H1 (cell line): ENCODE measurements at regions not wholly inside any gene's neighbourhood (a gene's known extent, or its start where the extent isn't known, plus 50 kb on each side); places are given as distances from the start of the nearest gene placed in this dataset.

Experiments used
- CTCF ChIA-PET: fragments of 300-600 bp; sonication (Branson Sonifier 250); formaldehyde crosslinking; loops from one replicate; lab custom pipeline; 2021; ENCODE audit not compliant: partially characterized antibody; lab: Charles Lee
- POLR2A ChIA-PET: fragments of 300-600 bp; sonication (Branson Sonifier 250); formaldehyde crosslinking; loops from one replicate; lab custom pipeline; 2021; ENCODE audit warnings: inconsistent platforms; ENCODE audit not compliant: partially characterized antibody; lab: Charles Lee
- DNase-seq, 2 experiments: peaks; one replicate each; pipeline versions ENCODE4 v3.0.0 to v3.0.0-alpha.2; 2010 to 2022; ENCODE audit warnings: low spot score in 2 of 2, low read depth in 1 of 2, mixed read lengths in 1 of 2
- FAIRE-seq: peaks from 2 replicates; lab custom pipeline; 2011; peaks lifted over from hg19 to GRCh38; lab: Jason Lieb, UNC
- H2AFZ ChIP-seq: 2 replicates; pipeline ENCODE4 v1.8.1; 2012; ENCODE audit warnings: low read length, inconsistent platforms
- H2AK5ac ChIP-seq: 2 replicates; pipeline ENCODE4 v1.6.1; 2013; ENCODE audit warnings: low read depth, low read length
- H2BK120ac ChIP-seq: replicated peaks from 2 replicates; pipeline ENCODE3; 2013; ENCODE audit warnings: low read depth, low read length, inconsistent platforms
- H2BK12ac ChIP-seq: 2 replicates; pipeline ENCODE4 v1.6.1; 2013; ENCODE audit warnings: low read depth, low read length
- H2BK15ac ChIP-seq: 2 replicates; pipeline ENCODE4 v1.6.1; 2013; ENCODE audit warnings: low read length
- H2BK20ac ChIP-seq: 2 replicates; pipeline ENCODE4 v1.6.1; 2013; ENCODE audit warnings: low read length
- H2BK5ac ChIP-seq: 2 replicates; pipeline ENCODE4 v1.6.1; 2013; ENCODE audit warnings: low read depth, low read length
- H3K14ac ChIP-seq: 2 replicates; pipeline ENCODE4 v1.6.1; 2013; ENCODE audit warnings: inconsistent platforms; ENCODE audit not compliant: insufficient read length
- H3K18ac ChIP-seq: 2 replicates; pipeline ENCODE4 v1.6.1; 2013; ENCODE audit warnings: low read length; ENCODE audit errors: extremely low read depth
- H3K23ac ChIP-seq: 2 replicates; pipeline ENCODE4 v1.6.1; 2013; ENCODE audit warnings: inconsistent platforms; ENCODE audit not compliant: insufficient read length
- H3K23me2 ChIP-seq: 2 replicates; pipeline ENCODE4 v1.6.1; 2013; ENCODE audit warnings: low read depth, low read length
- H3K27ac ChIP-seq: 2 replicates; pipeline ENCODE4 v1.6.1; 2011; ENCODE audit warnings: low read depth, low read length, inconsistent platforms
- H3K27me3 ChIP-seq, 4 experiments: replicated peaks in 1 of 4; 1 replicate in 1 of 4; 2 replicates in 3 of 4; pipeline versions ENCODE4 v1.6.1 to v1.8.1; 2011 to 2013; ENCODE audit warnings: low read length in 3 of 4, mild to moderate bottlenecking in 3 of 4, inconsistent platforms in 2 of 4, mixed read lengths in 2 of 4, moderate library complexity in 1 of 4; ENCODE audit not compliant: control insufficient read depth in 3 of 4, insufficient read depth in 3 of 4; ENCODE audit errors: extremely low read depth in 1 of 4
- H3K36me3 ChIP-seq, 4 experiments: 2 replicates each; pipeline versions ENCODE4 v1.6.1 to v1.8.1; 2011 to 2013; ENCODE audit warnings: mild to moderate bottlenecking in 4 of 4, low read length in 3 of 4, moderate library complexity in 2 of 4, control low read depth in 1 of 4, inconsistent platforms in 1 of 4; ENCODE audit not compliant: insufficient read depth in 4 of 4, control insufficient read depth in 2 of 4
- H3K4ac ChIP-seq: replicated peaks from 2 replicates; pipeline ENCODE3; 2013; ENCODE audit warnings: low read length, low read depth, mixed read lengths, inconsistent platforms; ENCODE audit not compliant: insufficient read length
- H3K4me1 ChIP-seq, 4 experiments: replicated peaks in 1 of 4; 1 replicate in 1 of 4; 2 replicates in 3 of 4; pipeline versions ENCODE4 v1.6.1 to v1.8.1; 2011 to 2013; ENCODE audit warnings: low read length in 3 of 4, inconsistent platforms in 2 of 4, mixed read lengths in 1 of 4; ENCODE audit not compliant: insufficient read depth in 4 of 4, control insufficient read depth in 3 of 4
- H3K4me2 ChIP-seq, 2 experiments: 2 replicates each; pipeline versions ENCODE4 v1.6.1 to v1.8.1; 2011 to 2013; ENCODE audit warnings: low read depth in 2 of 2, low read length in 2 of 2, control low read depth in 1 of 2, inconsistent platforms in 1 of 2, mild to moderate bottlenecking in 1 of 2; ENCODE audit not compliant: insufficient read depth in 1 of 2
- H3K4me3 ChIP-seq, 4 experiments: fragments of 200-600, 300-600 bp in 1 of 4; sonication (generic), shearing (Covaris generic), sonication (Bioruptor Twin) in 1 of 4; 2 replicates each; pipeline versions ENCODE4 v1.5.1 to v1.8.1; 2011 to 2016; ENCODE audit warnings: low read length in 4 of 4, low read depth in 3 of 4, control low read depth in 2 of 4, inconsistent platforms in 2 of 4, mild to moderate bottlenecking in 2 of 4, mixed read lengths in 1 of 4, moderate library complexity in 1 of 4; ENCODE audit not compliant: insufficient read depth in 2 of 4; ENCODE audit errors: extremely low read depth in 1 of 4
- H3K56ac ChIP-seq: replicated peaks from 2 replicates; pipeline ENCODE3; 2013; ENCODE audit warnings: low read depth, mild to moderate bottlenecking, mixed read lengths, low read length, inconsistent platforms; ENCODE audit not compliant: insufficient read length
- H3K79me1 ChIP-seq: 2 replicates; pipeline ENCODE4 v1.6.1; 2013; ENCODE audit warnings: low read depth, low read length, control low read depth
- H3K79me2 ChIP-seq, 2 experiments: 2 replicates each; pipeline versions ENCODE4 v1.6.1 to v1.8.1; 2012 to 2013; ENCODE audit warnings: low read length in 2 of 2, mild to moderate bottlenecking in 2 of 2, inconsistent platforms in 1 of 2; ENCODE audit not compliant: insufficient read depth in 2 of 2, control insufficient read depth in 1 of 2
- H3K9ac ChIP-seq, 4 experiments: replicated peaks in 1 of 4; 1 replicate in 1 of 4; 2 replicates in 3 of 4; pipeline versions ENCODE4 v1.6.1 to v1.8.1; 2011 to 2013; ENCODE audit warnings: low read depth in 3 of 4, low read length in 3 of 4, control low read depth in 2 of 4, mild to moderate bottlenecking in 2 of 4, moderate library complexity in 2 of 4, inconsistent platforms in 1 of 4; ENCODE audit errors: extremely low read depth in 1 of 4
- H3K9me3 ChIP-seq, 2 experiments: 2 replicates each; pipeline versions ENCODE4 v1.6.1 to v1.8.1; 2012 to 2013; ENCODE audit warnings: mild to moderate bottlenecking in 2 of 2, moderate library complexity in 2 of 2, control low read depth in 1 of 2, inconsistent platforms in 1 of 2, low read depth in 1 of 2, low read length in 1 of 2, mixed read lengths in 1 of 2; ENCODE audit not compliant: insufficient read depth in 2 of 2
- H4K20me1 ChIP-seq, 2 experiments: replicated peaks in 1 of 2; 2 replicates each; pipeline versions ENCODE3 to v1.8.1; 2011 to 2013; ENCODE audit warnings: inconsistent platforms in 2 of 2, low read length in 2 of 2, mild to moderate bottlenecking in 1 of 2; ENCODE audit not compliant: insufficient read depth in 2 of 2, control insufficient read depth in 1 of 2
- H4K5ac ChIP-seq: 2 replicates; pipeline ENCODE4 v1.6.1; 2013; ENCODE audit warnings: low read length, low read depth, mixed read lengths, inconsistent platforms; ENCODE audit not compliant: insufficient read length
- H4K8ac ChIP-seq: 2 replicates; pipeline ENCODE4 v1.8.0; 2013; ENCODE audit warnings: mild to moderate bottlenecking, moderate library complexity, low read length, inconsistent platforms; ENCODE audit not compliant: insufficient read depth; ENCODE audit errors: extremely low read depth
- H4K91ac ChIP-seq: replicated peaks from 2 replicates; pipeline ENCODE3; 2013; ENCODE audit warnings: low read length, mixed read lengths, inconsistent platforms; ENCODE audit not compliant: insufficient read length
- BRCA1 ChIP-seq: IDR thresholded peaks from 2 replicates; pipeline ENCODE4 v1.6.1; 2012; ENCODE audit warnings: low read depth, low read length, improper control_type of control experiment
- CBX5 ChIP-seq: fragments of 300-800, 300-1000 bp; sonication (generic); IDR thresholded peaks from 2 replicates; pipeline ENCODE4 v1.7.1; 2016; ENCODE audit warnings: antibody characterized with exemption, low read length, low read depth
- FOSL1 ChIP-seq: IDR thresholded peaks from 2 replicates; pipeline ENCODE4 v1.6.1; 2011; ENCODE audit warnings: mild to moderate bottlenecking, low read depth, low read length, moderate library complexity; ENCODE audit not compliant: insufficient read depth
- HDAC6 ChIP-seq: IDR thresholded peaks from one replicate; pipeline ENCODE4 v1.7.1; 2012; ENCODE audit warnings: low read depth, mild to moderate bottlenecking, inconsistent platforms, low read length, moderate library complexity
- JUN ChIP-seq: IDR thresholded peaks from 2 replicates; pipeline ENCODE4 v1.6.1; 2011; ENCODE audit warnings: low read depth, mild to moderate bottlenecking, improper control_type of control experiment, low read length
- KDM5A ChIP-seq: fragments of 200-600 bp; IDR thresholded peaks from 2 replicates; pipeline ENCODE4 v1.7.1; 2012; ENCODE audit warnings: mild to moderate bottlenecking, low read length, inconsistent platforms, mixed read lengths
- NANOG ChIP-seq: IDR thresholded peaks from 2 replicates; pipeline ENCODE4 v1.6.1; 2011; ENCODE audit warnings: low read length, low read depth, mild to moderate bottlenecking, inconsistent platforms; ENCODE audit not compliant: insufficient read depth, poor library complexity, severe bottlenecking
- SIX5 ChIP-seq: IDR thresholded peaks from 2 replicates; pipeline ENCODE4 v1.6.1; 2011; ENCODE audit warnings: mild to moderate bottlenecking, low read depth, low read length
- TAF1 ChIP-seq: IDR thresholded peaks from 2 replicates; pipeline ENCODE4 v1.6.1; 2011; ENCODE audit warnings: mild to moderate bottlenecking, low read depth, low read length
- TCF12 ChIP-seq: IDR thresholded peaks from 2 replicates; pipeline ENCODE4 v1.6.1; 2011; ENCODE audit warnings: low read depth, mild to moderate bottlenecking, low read length
- WGBS, 2 experiments: shearing (Covaris generic) in 1 of 2; methylation state at CpG; one replicate each; pipeline versions ENCODE4 v1.1.6 to v1.1.7; 2013 to 2015; ENCODE audit warnings: low lambda C conversion rate in 2 of 2, mixed read lengths in 2 of 2, inconsistent platforms in 1 of 2, low coverage in 1 of 2, missing lambda C conversion rate in 1 of 2; ENCODE audit not compliant: insufficient replicate concordance in 2 of 2, insufficient coverage in 1 of 2, insufficient read length in 1 of 2; ENCODE audit errors: extremely low coverage in 1 of 2, missing lambda C conversion rate in 1 of 2; 5-methylcytosine and 5-hydroxymethylcytosine counted together
- TF ChIP-seq, protein P1 (sequence below): IDR thresholded peaks from 2 replicates; pipeline ENCODE4 v1.6.1; 2012; ENCODE audit warnings: inconsistent platforms
- TF ChIP-seq, protein P2 (sequence below), 3 experiments: IDR thresholded peaks; 1 replicate in 2 of 3; 2 replicates in 1 of 3; pipeline versions ENCODE4 v1.5.1 to v1.6.1; 2011; ENCODE audit warnings: low read length in 3 of 3, mild to moderate bottlenecking in 3 of 3, inconsistent platforms in 2 of 3, low read depth in 1 of 3, moderate library complexity in 1 of 3; ENCODE audit not compliant: insufficient read depth in 1 of 3; ENCODE audit errors: control extremely low read depth in 1 of 3

DNA sequence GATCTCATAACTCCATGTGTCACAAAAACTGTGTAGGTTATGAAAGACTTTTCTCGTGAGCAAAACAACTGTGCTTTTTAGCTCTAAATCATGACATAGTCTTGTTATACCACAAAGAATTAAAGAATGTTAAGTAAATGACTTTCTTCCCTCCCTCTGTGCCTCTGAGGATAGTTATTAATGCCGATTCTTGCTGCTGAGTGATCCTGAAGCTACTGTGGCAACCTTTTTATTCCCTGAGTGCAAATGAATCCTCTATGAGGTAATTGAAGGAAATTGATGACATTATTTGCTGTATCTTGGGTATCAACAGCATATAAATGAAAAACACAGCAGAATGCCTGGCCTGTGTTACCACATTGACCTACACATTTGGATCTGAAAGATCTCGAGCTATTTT, 142.2 kb upstream of the HDAC9 start:
- H3K79me1 ChIP-seq: no peaks in the 10 kb centered on the region
- 0 out of 2 replicates have a peak overlapping the region, but pooled peaks have one; percentile 9 for H2AFZ ChIP-seq
- no peaks in the 10 kb centered on the region; a peak in 1 of 7 replicates for H3K4me1 ChIP-seq
- FAIRE-seq (no peak), DNase-seq (no peak)
- no peak overlapping the region for H2BK15ac ChIP-seq
- H2BK120ac ChIP-seq: no peak overlapping the region
- H3K9ac ChIP-seq: no peak overlapping the region
- H2BK20ac ChIP-seq: no peak overlapping the region
- H4K5ac ChIP-seq: no peak overlapping the region
- no peak overlapping the region for H3K27ac ChIP-seq
- no peak overlapping the region for H2AK5ac ChIP-seq
- no peaks in the 10 kb centered on the region for H3K27me3 ChIP-seq
- no peaks in the 10 kb centered on the region for H3K9me3 ChIP-seq
- WGBS, 2 experiments: 86% methylated on average over 3 of the region's 3 CpGs; no CpG with 5 or more reads in 1 of the 2 experiments
- no peak overlapping the region for H3K18ac ChIP-seq
- no peaks in the 10 kb centered on the region for H3K36me3 ChIP-seq
- H4K8ac ChIP-seq: no peak overlapping the region
- no peaks in the 10 kb centered on the region; the same call in 1 of the 2 replicates for H3K23me2 ChIP-seq
- POLR2A ChIA-PET: interaction anchor here (1.2 kb wide), 1 partner anchor 142 kb away, joined by 3 read pairs; the partner anchor contains the start of gene HDAC9
- CTCF ChIA-PET: interaction anchor here (0.6 to 9.4 kb wide), 42 partner anchors 9 to 753 kb away, joined by 3 to 131 read pairs (median 5); partner anchors contain the start of gene HDAC9
- H2BK5ac ChIP-seq: no peak overlapping the region
- H3K4me3 ChIP-seq: no peak overlapping the region
- H3K14ac ChIP-seq: no peak overlapping the region
- H4K20me1 ChIP-seq: no peaks in the 10 kb centered on the region
- no peak overlapping the region for H3K23ac ChIP-seq
- H3K56ac ChIP-seq: no peak overlapping the region
- H3K4me2 ChIP-seq: no peak overlapping the region
- no peak overlapping the region for H2BK12ac ChIP-seq
- no peak overlapping the region for H4K91ac ChIP-seq
- H3K79me2 ChIP-seq: no peaks in the 10 kb centered on the region
- H3K4ac ChIP-seq: no peak overlapping the region
- TF ChIP-seq TCF12: no peak
- TF ChIP-seq, protein P1, sequence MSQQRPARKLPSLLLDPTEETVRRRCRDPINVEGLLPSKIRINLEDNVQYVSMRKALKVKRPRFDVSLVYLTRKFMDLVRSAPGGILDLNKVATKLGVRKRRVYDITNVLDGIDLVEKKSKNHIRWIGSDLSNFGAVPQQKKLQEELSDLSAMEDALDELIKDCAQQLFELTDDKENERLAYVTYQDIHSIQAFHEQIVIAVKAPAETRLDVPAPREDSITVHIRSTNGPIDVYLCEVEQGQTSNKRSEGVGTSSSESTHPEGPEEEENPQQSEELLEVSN: no peak
- TF ChIP-seq BRCA1: no peak
- TF ChIP-seq FOSL1: no peak
- TF ChIP-seq JUN: no peak
- TF ChIP-seq SIX5: no peak
- TF ChIP-seq, protein P2, sequence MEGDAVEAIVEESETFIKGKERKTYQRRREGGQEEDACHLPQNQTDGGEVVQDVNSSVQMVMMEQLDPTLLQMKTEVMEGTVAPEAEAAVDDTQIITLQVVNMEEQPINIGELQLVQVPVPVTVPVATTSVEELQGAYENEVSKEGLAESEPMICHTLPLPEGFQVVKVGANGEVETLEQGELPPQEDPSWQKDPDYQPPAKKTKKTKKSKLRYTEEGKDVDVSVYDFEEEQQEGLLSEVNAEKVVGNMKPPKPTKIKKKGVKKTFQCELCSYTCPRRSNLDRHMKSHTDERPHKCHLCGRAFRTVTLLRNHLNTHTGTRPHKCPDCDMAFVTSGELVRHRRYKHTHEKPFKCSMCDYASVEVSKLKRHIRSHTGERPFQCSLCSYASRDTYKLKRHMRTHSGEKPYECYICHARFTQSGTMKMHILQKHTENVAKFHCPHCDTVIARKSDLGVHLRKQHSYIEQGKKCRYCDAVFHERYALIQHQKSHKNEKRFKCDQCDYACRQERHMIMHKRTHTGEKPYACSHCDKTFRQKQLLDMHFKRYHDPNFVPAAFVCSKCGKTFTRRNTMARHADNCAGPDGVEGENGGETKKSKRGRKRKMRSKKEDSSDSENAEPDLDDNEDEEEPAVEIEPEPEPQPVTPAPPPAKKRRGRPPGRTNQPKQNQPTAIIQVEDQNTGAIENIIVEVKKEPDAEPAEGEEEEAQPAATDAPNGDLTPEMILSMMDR (IDR thresholded peaks at IDR 0.05; ENCODE audit: control extremely low read depth in 1 of 3, insufficient read depth in 1 of 3, low read depth in 1 of 3, low read length in 3 of 3): no peak
- TF ChIP-seq HDAC6: no peak
- TF ChIP-seq KDM5A: no peak
- TF ChIP-seq CBX5: no peak
- TF ChIP-seq NANOG: no peak
- no peak for TF ChIP-seq TAF1
